Body of pancreas (tissue), 4 donors: ENCODE measurements at regions not wholly inside any gene's neighbourhood (a gene's known extent, or its start where the extent isn't known, plus 50 kb on each side); places are given as distances from the start of the nearest gene placed in this dataset.

Experiments
- POLR2A ChIP-seq, 3 donors: fragments of 450-650 bp; IDR thresholded peaks; one replicate each; pipeline ENCODE4 v1.6.1; 2016; ENCODE audit warnings: antibody characterized with exemption in 3 of 3, mild to moderate bottlenecking in 2 of 3
- TF ChIP-seq, protein P1 (sequence below), 7 experiments: fragments of 450-650 bp in 4 of 7; fragments of 200-600 bp in 3 of 7; sonication (generic) in 3 of 7; IDR thresholded peaks; one replicate each; pipeline ENCODE4 v1.5.1; 2016 to 2019; ENCODE audit warnings: antibody characterized with exemption in 7 of 7

GRCh38 chr10:3330663-3331062 lies 158.1 kb upstream of the PITRM1 start:
- TF ChIP-seq, protein P1, sequence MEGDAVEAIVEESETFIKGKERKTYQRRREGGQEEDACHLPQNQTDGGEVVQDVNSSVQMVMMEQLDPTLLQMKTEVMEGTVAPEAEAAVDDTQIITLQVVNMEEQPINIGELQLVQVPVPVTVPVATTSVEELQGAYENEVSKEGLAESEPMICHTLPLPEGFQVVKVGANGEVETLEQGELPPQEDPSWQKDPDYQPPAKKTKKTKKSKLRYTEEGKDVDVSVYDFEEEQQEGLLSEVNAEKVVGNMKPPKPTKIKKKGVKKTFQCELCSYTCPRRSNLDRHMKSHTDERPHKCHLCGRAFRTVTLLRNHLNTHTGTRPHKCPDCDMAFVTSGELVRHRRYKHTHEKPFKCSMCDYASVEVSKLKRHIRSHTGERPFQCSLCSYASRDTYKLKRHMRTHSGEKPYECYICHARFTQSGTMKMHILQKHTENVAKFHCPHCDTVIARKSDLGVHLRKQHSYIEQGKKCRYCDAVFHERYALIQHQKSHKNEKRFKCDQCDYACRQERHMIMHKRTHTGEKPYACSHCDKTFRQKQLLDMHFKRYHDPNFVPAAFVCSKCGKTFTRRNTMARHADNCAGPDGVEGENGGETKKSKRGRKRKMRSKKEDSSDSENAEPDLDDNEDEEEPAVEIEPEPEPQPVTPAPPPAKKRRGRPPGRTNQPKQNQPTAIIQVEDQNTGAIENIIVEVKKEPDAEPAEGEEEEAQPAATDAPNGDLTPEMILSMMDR (IDR thresholded peaks at IDR 0.05): no peak
- TF ChIP-seq POLR2A (IDR thresholded peaks at IDR 0.05): no peak
